Parathyroid adenoma (tissue), 2 donors: ENCODE measurements at regions not wholly inside any gene's neighbourhood (a gene's known extent, or its start where the extent isn't known, plus 50 kb on each side); places are given as distances from the start of the nearest gene placed in this dataset.

Experiments used
- H2AFZ ChIP-seq: fragments of 300-600 bp; sonication (generic); one replicate; pipeline ENCODE4 v1.7.0; 2017; ENCODE audit warnings: antibody characterized with exemption, mild to moderate bottlenecking
- H3K27ac ChIP-seq: fragments of 300-600 bp; sonication (generic); one replicate; pipeline ENCODE4 v1.7.0; 2017
- H3K27me3 ChIP-seq: fragments of 300-600 bp; sonication (generic); one replicate; pipeline ENCODE4 v1.7.0; 2017; ENCODE audit warnings: low read length; ENCODE audit not compliant: control insufficient read depth, insufficient read depth
- H3K36me3 ChIP-seq: fragments of 300-600 bp; sonication (generic); one replicate; pipeline ENCODE4 v1.7.0; 2017; ENCODE audit warnings: low read length; ENCODE audit not compliant: control insufficient read depth, insufficient read depth
- H3K4me1 ChIP-seq: fragments of 300-600 bp; sonication (generic); one replicate; pipeline ENCODE4 v1.7.0; 2017; ENCODE audit warnings: control low read depth
- H3K4me2 ChIP-seq: fragments of 300-600 bp; sonication (generic); one replicate; pipeline ENCODE4 v1.7.0; 2017; ENCODE audit warnings: low read length
- H3K4me3 ChIP-seq: fragments of 300-600 bp; sonication (generic); one replicate; pipeline ENCODE4 v1.7.0; 2017; ENCODE audit warnings: low read depth, low read length
- H3K79me2 ChIP-seq: fragments of 300-600 bp; sonication (generic); one replicate; pipeline ENCODE4 v1.7.0; 2017; ENCODE audit warnings: control low read depth
- H3K9ac ChIP-seq: fragments of 300-600 bp; sonication (generic); one replicate; pipeline ENCODE4 v1.7.0; 2017; ENCODE audit warnings: mild to moderate bottlenecking
- H3K9me3 ChIP-seq: fragments of 300-600 bp; sonication (generic); one replicate; pipeline ENCODE4 v1.7.0; 2017; ENCODE audit warnings: low read length; ENCODE audit not compliant: control insufficient read depth
- CTCF ChIP-seq: fragments of 300-600 bp; sonication (generic); IDR thresholded peaks from one replicate; pipeline ENCODE4 v1.7.0; 2017; ENCODE audit warnings: antibody characterized with exemption, mild to moderate bottlenecking
- donor health status: primary hyperparathyroidism.

- Histone ChIP-seq H3K4me1 (no peaks in the 10 kb centered on the region), H3K4me2 (no peak overlapping the region), H3K36me3 (no peaks in the 10 kb centered on the region), H3K9me3 (no peaks in the 10 kb centered on the region), H3K27ac (no peak overlapping the region), H3K79me2 (no peaks in the 10 kb centered on the region), H3K4me3 (no peak overlapping the region), H3K9ac (no peak overlapping the region), H3K27me3 (no peaks in the 10 kb centered on the region), H2AFZ (no peak overlapping the region)
- no peak for TF ChIP-seq CTCF
Observed at GRCh38 chr18:78309924-78310323, 669.7 kb upstream of the SALL3 start.

GRCh38 chr18:78319264-78319663, 660.4 kb upstream of the SALL3 start:
- Histone ChIP-seq H3K4me2 (no peak overlapping the region), H3K4me3 (no peak overlapping the region), H3K9me3 (no peaks in the 10 kb centered on the region), H3K36me3 (no peaks in the 10 kb centered on the region), H3K4me1 (no peaks in the 10 kb centered on the region), H3K27ac (no peak overlapping the region), H2AFZ (no peak overlapping the region), H3K79me2 (no peaks in the 10 kb centered on the region), H3K9ac (no peak overlapping the region), H3K27me3 (no peaks in the 10 kb centered on the region)
- TF ChIP-seq CTCF = no peak

GRCh38 chr18:78319961-78320360, 659.7 kb upstream of the SALL3 start:
- Histone ChIP-seq H3K27me3 (no peaks in the 10 kb centered on the region), H2AFZ (no peak overlapping the region), H3K9ac (no peak overlapping the region), H3K4me2 (no peak overlapping the region), H3K36me3 (no peaks in the 10 kb centered on the region), H3K27ac (no peak overlapping the region), H3K79me2 (no peaks in the 10 kb centered on the region), H3K9me3 (no peaks in the 10 kb centered on the region), H3K4me1 (no peaks in the 10 kb centered on the region), H3K4me3 (no peak overlapping the region)
- no peak for TF ChIP-seq CTCF

- no peak for TF ChIP-seq CTCF
- H3K9ac ChIP-seq = no peak overlapping the region
Observed at GRCh38 chr18:78321402-78321801, 658.2 kb upstream of the SALL3 start.

GRCh38 chr18:78323453-78324197, 656.0 kb upstream of the SALL3 start:
- Histone ChIP-seq H3K27me3 (no peaks in the 10 kb centered on the region), H3K4me3 (no peak overlapping the region), H3K79me2 (no peaks in the 10 kb centered on the region), H3K9ac (no peak overlapping the region), H3K4me2 (no peak overlapping the region), H3K4me1 (no peaks in the 10 kb centered on the region), H3K27ac (no peak overlapping the region), H3K36me3 (no peaks in the 10 kb centered on the region), H2AFZ (no peak overlapping the region), H3K9me3 (no peaks in the 10 kb centered on the region)
- TF ChIP-seq CTCF = no peak

More at GRCh38 chr18:78321402-78321801, 658.2 kb upstream of the SALL3 start:
- Histone ChIP-seq H2AFZ (no peak overlapping the region), H3K4me1 (no peaks in the 10 kb centered on the region), H3K36me3 (no peaks in the 10 kb centered on the region), H3K4me3 (no peak overlapping the region), H3K4me2 (no peak overlapping the region), H3K79me2 (no peaks in the 10 kb centered on the region), H3K27me3 (no peaks in the 10 kb centered on the region), H3K9me3 (no peaks in the 10 kb centered on the region), H3K27ac (no peak overlapping the region)
